ENCODE measurements at regions not wholly inside any gene's neighbourhood (a gene's known extent, or its start where the extent isn't known, plus 50 kb on each side); places are given as distances from the start of the nearest gene placed in this dataset.

DNA sequence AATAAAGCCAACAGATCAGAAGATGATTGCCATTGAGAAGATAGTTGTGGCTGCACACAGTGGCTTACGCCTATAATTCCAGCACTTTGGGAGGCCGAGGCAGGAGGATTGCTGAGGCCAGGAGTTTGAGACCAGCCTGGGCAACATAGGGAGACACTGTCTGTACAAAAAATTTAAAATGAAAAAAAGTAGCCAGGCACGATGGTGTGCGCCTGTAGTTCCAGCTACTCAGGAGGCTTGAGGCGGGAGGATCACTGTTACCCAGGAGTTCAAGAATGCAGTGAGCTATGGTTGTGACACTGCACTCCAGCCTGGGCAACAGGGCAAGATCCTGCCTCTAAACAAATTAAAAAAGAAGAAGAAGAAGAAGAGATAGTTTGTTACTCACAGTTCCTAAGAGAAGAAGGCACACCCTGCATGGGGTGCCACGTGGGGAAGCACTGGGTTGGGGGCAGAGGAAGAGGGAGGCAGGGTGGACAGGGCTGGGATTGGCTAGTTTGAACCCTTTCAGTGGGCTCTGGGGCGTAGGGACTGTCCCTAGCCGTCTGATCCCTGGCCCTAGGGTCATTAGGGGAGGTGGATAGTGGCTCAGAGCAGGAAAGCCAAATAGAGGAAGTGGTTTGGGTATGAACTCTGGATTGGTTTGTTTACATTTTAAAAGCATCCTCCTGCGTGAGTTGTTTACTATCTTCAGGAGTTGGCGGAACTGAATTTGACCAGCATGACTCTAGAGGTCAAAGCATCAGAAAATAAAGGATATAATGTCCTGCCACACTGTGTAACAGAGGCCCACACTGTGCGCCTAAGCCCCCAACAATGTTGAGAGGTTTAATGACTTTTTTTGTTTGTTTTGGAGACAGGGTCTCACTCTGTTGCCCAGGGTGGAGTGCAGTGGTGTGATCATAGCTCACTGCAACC, 60.5 kb upstream of the MEDAG start:
- DNase-seq = no peak

DNA sequence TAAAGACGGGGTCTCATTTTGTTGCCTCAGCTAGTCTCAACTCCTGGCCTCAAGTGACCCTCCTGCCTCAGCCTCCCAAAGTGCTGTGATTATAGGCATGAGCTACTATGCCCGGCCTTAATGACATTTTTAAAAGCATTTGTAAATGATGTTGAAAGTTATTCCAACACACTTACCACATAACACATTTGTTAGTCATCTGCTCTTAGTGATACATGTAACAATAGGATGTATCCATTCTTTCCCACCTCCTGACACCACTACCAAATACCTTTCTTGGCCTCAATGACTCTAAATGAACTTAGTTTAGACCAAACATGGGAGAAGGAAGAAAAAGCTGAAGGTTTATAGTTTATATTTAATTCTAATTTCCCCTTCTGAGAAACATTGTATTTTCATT, 59.8 kb upstream of the MEDAG start:
- DNase-seq = no peak

DNA sequence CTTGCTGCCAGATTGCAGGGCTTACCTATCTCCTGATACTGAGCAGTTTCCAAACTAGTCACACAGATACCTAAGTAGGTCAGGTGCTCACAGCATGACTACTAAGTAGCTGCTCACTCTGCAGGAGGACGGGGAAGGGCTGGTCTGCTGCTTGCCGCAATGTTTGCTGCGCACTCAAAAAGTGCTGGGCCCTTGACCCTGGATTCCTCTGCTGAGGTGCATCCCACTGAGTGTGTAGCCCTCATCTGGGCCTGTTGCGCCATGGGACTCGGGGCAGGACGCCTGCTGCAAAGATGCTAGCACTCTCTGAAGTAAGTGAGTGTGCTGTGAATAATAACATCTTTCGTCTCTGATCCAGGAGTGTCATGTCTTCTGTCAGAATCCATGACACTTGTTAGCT, 59.2 kb upstream of the MEDAG start:
- DNase-seq = no peak

DNA sequence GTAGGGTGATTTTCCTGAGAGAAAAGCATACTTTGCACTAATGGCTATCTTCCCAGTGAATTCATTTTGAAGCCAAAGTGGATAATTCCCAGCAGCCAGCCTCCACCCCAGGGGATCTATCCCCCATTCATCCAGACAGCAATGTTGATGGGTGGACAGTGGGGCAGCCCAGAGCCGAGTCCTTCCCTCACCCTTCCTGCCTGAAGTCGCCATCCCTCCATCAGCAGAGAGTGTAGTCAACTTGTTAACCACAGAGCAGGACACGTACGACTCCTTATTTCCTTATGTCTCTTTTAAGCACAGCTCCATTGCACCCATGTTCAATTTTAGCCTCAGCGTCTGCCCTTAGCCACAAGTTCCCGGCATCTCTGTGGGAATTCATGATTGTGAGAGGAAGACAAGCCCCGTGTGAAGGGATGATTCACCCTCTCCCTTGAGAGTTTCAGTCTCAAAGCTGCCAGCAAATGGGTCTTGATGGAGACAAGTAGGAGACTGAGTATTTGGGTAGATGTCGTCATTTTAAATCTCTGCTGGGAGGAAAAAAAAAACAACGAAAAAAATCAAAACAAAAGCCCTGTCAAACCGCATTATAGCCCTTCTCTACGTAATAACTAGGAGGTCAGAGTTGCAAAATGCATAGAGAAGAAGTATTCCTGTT, 58.3 kb upstream of the MEDAG start:
- peak; percentile 34 for DNase-seq

DNA sequence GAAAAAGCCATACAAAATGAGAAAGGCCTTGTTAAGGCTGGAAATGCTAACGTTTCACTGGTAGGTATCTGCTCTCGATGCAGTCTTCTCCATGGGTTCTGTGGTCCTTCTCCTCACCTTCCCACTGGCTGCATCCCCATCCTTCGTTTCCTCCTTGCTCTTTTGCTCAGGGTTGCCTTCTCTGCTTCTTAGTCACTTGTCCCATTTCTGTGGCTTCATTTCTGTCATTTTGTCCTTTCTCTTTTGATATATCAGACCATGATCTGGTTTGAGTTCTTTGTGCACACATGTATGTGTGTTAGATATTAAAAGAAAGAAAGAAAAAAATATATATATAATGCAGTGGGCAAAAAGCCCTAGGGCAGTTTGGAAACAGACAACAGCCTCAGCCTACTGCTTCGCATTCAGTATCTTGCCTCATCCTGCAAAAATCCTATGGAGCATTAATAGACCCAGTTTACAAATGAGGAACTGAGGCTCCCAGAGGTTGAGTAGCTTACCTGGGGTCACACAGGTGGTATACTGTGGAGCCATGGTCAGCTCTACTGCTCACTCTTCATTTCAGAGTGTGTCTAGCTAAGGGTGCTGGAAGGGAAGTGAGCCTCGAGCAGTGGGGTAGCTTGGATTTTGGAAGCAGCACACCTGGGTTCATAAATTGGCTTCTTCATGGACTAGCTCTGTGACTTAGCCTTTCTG, 57.6 kb upstream of the MEDAG start:
- DNase-seq = no peak

DNA sequence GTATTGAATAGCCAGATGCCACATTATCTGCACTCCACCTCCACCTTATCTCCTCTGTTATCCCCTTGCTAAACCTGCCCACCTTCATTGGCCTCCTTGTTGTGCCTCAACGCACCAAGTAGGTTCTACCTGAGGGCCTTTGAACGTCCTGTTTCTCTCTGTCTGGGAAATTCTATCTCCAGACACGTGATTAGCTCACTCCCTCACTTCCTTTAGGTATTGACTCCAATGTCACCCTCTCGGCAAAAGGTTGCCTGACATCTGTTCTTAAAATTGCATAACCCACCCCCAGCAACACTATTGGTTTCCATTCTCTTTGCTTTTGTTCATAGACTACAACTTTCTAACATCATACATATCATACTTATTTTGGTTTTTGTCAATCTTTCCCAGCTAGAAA, 56.5 kb upstream of the MEDAG start:
- DNase-seq = no peak

DNA sequence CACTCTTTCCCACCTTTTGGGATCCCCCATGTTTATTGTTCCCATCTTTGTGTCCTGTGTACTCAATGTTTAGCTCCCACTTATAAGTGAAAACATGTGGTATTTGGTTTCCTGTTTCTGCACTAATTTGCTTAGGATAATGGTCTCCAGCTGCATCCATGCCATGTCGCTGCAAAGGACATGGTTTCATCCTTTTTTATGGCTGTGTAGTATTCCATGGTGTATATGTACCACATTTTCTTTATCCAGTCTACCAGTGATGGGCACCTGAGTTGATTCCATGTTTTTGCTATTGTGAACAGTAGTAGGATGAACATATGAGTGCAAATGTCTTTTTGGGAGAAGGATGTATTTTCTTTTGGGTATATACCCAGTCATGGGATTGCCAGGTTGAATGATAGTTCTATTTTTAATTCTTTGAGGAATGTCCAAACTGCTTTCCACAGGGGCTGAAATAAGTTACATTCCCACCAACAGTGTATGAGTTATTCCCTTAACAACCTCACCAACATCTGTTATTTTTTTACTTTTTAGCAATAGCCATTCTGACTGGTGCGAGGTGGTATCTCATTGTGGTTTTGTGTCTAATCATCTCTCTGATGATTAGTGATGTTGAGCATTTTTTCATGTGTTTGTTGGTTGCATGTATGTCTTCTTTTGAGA, 55.7 kb upstream of the MEDAG start:
- DNase-seq = no peak

DNA sequence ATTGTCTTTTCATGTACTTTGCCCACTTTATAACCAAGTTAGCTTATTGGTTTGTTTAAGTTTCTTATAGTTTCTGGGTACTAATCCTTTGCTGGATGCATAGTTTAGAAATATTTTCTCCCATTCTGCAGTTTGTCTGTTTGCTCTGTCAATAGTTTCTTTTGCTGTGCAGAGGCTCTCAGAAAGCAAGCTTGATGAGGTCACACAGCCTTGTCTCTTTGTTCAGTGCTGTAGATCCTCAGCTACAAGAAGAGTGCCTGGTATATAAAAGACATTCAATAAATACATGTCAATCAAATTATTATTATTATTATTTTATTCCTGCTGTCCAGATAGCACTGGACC, 55.2 kb upstream of the MEDAG start:
- DNase-seq = no peak

DNA sequence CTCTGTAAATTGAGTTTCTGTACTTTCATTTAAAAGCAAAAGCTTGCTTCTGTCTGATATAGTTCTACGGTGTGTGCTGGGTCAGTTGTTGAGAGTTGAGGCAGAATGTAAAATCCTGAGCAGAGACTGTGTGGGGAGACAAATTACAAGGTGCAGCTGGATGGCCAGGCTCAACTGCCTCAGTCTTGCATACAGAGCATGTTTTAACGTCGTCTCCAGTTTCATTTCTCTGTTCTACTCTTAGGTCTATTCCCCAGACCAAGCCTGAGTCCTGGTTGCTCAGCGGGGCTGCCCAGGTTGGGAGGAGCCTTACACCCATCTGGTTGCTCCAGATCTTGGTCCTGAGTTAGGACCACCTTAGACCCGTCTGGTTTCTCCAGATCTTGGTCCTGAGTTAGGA, 54.4 kb upstream of the MEDAG start:
- no peak for DNase-seq

DNA sequence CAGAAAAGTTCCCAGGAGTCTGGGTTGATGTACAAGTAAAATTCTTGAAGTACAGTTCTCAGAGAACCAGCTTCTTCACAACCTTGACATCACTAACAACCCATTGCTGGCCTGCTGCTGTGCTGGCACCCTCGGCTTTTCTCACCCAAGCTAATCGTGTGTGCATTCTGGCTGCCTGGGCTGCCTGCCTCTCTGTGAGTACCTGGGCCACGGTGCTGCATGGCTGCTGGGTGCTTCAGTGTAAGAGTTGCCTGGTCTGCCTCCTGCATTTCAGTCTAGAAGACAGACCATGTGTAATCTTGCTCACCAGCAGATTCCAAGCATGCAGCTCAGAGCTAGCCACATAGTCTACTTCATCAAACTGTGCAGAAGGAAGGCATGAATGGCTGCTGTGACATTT, 50.5 kb upstream of the MEDAG start:
- no peak for DNase-seq

DNA sequence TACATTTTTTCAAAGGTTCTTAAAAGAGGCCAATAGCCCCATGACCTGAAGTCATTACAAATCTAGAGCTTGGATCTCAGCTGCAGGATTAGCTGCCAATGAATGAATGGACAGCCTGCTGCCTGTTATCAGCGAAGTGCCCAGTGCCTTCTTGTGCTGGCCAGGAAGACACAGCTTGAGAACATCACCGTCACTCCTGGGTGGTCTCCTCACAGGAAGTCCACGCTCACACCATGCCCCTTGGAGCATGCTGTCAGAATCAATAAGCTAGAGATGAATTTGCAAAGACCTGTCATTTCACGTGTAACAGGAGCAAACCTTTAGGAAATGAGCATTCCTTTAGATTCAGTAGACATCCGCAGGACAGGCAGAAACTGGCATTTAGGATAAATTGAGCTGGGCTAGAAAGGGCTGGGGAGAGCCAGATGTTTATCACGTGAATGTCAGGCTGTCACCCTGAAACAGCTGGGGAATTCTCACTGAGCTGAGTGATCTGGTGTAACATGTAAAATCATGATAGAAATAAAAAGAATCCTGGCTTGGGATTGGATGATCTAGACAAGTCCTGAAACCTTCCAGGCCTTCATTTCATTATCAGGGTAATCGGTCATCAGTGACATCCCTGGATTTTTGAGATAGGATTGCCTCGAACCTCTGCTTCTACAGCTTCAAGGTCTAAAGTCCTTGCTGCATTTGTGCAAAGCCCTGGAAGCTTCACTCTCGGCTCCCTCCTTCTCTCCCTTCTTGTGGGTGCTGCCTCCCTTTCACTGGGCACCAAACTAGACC, 49.9 kb upstream of the MEDAG start:
- DNase-seq = no peak
